WTC11 (cell line): ENCODE measurements at regions not wholly inside any gene's neighbourhood (a gene's known extent, or its start where the extent isn't known, plus 50 kb on each side); places are given as distances from the start of the nearest gene placed in this dataset.

Experiments
- ATAC-seq: fragments of 200-7000 bp; cut with Tn5 transposase; 2 replicates; pipeline ENCODE4 v1.10.0; 2021; ENCODE audit warnings: mild to moderate bottlenecking, moderate library complexity
- CTCF ChIA-PET: fragments of 300-600 bp; sonication (Branson Sonifier 250); formaldehyde crosslinking; loops from one replicate; lab custom pipeline; 2021; ENCODE audit warnings: antibody characterized with exemption; lab: Charles Lee
- POLR2A ChIA-PET: fragments of 350-600 bp; sonication (Branson Sonifier 250); formaldehyde crosslinking; loops from one replicate; lab custom pipeline; 2021; ENCODE audit warnings: antibody characterized with exemption; lab: Charles Lee
- DNase-seq: peaks from one replicate; pipeline ENCODE4 v3.0.0; 2021; ENCODE audit warnings: low spot score
- H3K27ac Mint-ChIP-seq: 2 replicates; pipeline ENCODE4 v1.8.0; 2021; ENCODE audit warnings: mixed read lengths
- H3K27me3 Mint-ChIP-seq: 2 replicates; pipeline ENCODE4 v1.8.0; 2021; ENCODE audit warnings: low read depth, mild to moderate bottlenecking, moderate library complexity, mixed read lengths
- H3K36me3 Mint-ChIP-seq: 2 replicates; pipeline ENCODE4 v1.8.0; 2021; ENCODE audit warnings: mixed read lengths
- H3K4me1 Mint-ChIP-seq: 2 replicates; pipeline ENCODE4 v1.8.0; 2022; ENCODE audit warnings: mixed read lengths
- H3K4me3 Mint-ChIP-seq: 2 replicates; pipeline ENCODE4 v1.8.0; 2021; ENCODE audit warnings: mild to moderate bottlenecking, moderate library complexity, mixed read lengths
- H3K9me3 Mint-ChIP-seq: 2 replicates; pipeline ENCODE4 v1.8.0; 2021; ENCODE audit warnings: mixed read lengths
- ATF1 ChIP-seq: sonication (generic); formaldehyde crosslinking; IDR thresholded peaks from 2 replicates; pipeline ENCODE4 v1.8.1; 2023; ENCODE audit warnings: mild to moderate bottlenecking, moderate library complexity, missing genetic modification reagents
- ELF4 ChIP-seq: sonication (generic); formaldehyde crosslinking; IDR thresholded peaks from 2 replicates; pipeline ENCODE4 v1.8.1; 2022; ENCODE audit warnings: low read depth, mild to moderate bottlenecking, moderate library complexity, missing genetic modification reagents
- ESRRA ChIP-seq: sonication (generic); formaldehyde crosslinking; IDR thresholded peaks from 2 replicates; pipeline ENCODE4 v1.8.1; 2022; ENCODE audit warnings: mild to moderate bottlenecking, missing genetic modification reagents, borderline replicate concordance
- ETV6 ChIP-seq: sonication (generic); formaldehyde crosslinking; IDR thresholded peaks from 2 replicates; pipeline ENCODE4 v1.8.1; 2022; ENCODE audit warnings: mild to moderate bottlenecking, missing genetic modification reagents
- FOXJ3 ChIP-seq: sonication (generic); formaldehyde crosslinking; IDR thresholded peaks from 2 replicates; pipeline ENCODE4 v1.9.0; 2021; ENCODE audit warnings: missing genetic modification reagents, mild to moderate bottlenecking, borderline replicate concordance
- GTF2I ChIP-seq: fragments of 250-450 bp; sonication (Bioruptor Pico); conservative IDR thresholded peaks from 2 replicates; pipeline ENCODE4 v1.4.0; 2021; ENCODE audit warnings: mild to moderate bottlenecking
- HMGA2 ChIP-seq: fragments of 250-450 bp; sonication (Bioruptor Pico); IDR thresholded peaks from 2 replicates; pipeline ENCODE4 v1.4.0; 2021; ENCODE audit warnings: mild to moderate bottlenecking, moderate library complexity
- IRF2 ChIP-seq: sonication (generic); formaldehyde crosslinking; IDR thresholded peaks from 2 replicates; pipeline ENCODE4 v1.8.0; 2022; ENCODE audit warnings: low read depth, missing genetic modification reagents, borderline replicate concordance
- JUN ChIP-seq: sonication (generic); formaldehyde crosslinking; IDR thresholded peaks from 2 replicates; pipeline ENCODE4 v1.8.0; 2023; ENCODE audit warnings: mild to moderate bottlenecking, missing genetic modification reagents
- KAT7 ChIP-seq: sonication (generic); formaldehyde crosslinking; IDR thresholded peaks from 2 replicates; pipeline ENCODE4 v1.8.1; 2023; ENCODE audit warnings: missing genetic modification reagents, mild to moderate bottlenecking, borderline replicate concordance
- NFATC4 ChIP-seq: fragments of 250-450 bp; sonication (Bioruptor Pico); IDR thresholded peaks from 2 replicates; pipeline ENCODE4 v1.9.0; 2021; ENCODE audit warnings: mild to moderate bottlenecking
- RORB ChIP-seq: fragments of 250-450 bp; sonication (Bioruptor Pico); IDR thresholded peaks from 2 replicates; pipeline ENCODE4 v1.9.0; 2021; ENCODE audit warnings: mild to moderate bottlenecking
- TEAD4 ChIP-seq: sonication (generic); formaldehyde crosslinking; IDR thresholded peaks from 2 replicates; pipeline ENCODE4 v1.8.0; 2022; ENCODE audit warnings: mild to moderate bottlenecking, missing genetic modification reagents
- TP53 ChIP-seq: sonication (generic); formaldehyde crosslinking; IDR thresholded peaks from 2 replicates; pipeline ENCODE4 v1.8.1; 2023; ENCODE audit warnings: mild to moderate bottlenecking, missing genetic modification reagents
- ZNF138 ChIP-seq: sonication (generic); formaldehyde crosslinking; conservative IDR thresholded peaks from 2 replicates; pipeline ENCODE4 v1.8.1; 2022; ENCODE audit warnings: mild to moderate bottlenecking, moderate library complexity, missing genetic modification reagents
- TF ChIP-seq, protein P1 (sequence below): sonication (generic); formaldehyde crosslinking; IDR thresholded peaks from 2 replicates; pipeline ENCODE4 v1.8.0; 2022; ENCODE audit warnings: missing genetic modification reagents
- TF ChIP-seq, protein P2 (sequence below): fragments of 200-600 bp; IDR thresholded peaks from 2 replicates; pipeline ENCODE4 v1.8.0; 2022; ENCODE audit warnings: antibody characterized with exemption
- TF ChIP-seq, protein P3 (sequence below): sonication (generic); formaldehyde crosslinking; IDR thresholded peaks from 2 replicates; pipeline ENCODE4 v1.8.0; 2022; ENCODE audit warnings: mild to moderate bottlenecking, missing genetic modification reagents
- TF ChIP-seq, protein P4 (sequence below): sonication (generic); formaldehyde crosslinking; IDR thresholded peaks from 2 replicates; pipeline ENCODE4 v1.8.0; 2022; ENCODE audit warnings: mild to moderate bottlenecking, missing genetic modification reagents
- TF ChIP-seq, protein P5 (sequence below): fragments of 250-450 bp; sonication (Bioruptor Pico); conservative IDR thresholded peaks from 2 replicates; pipeline ENCODE4 v1.9.0; 2021; ENCODE audit warnings: mild to moderate bottlenecking
- TF ChIP-seq, protein P6 (sequence below): fragments of 250-450 bp; sonication (Bioruptor Pico); IDR thresholded peaks from 2 replicates; pipeline ENCODE4 v1.9.0; 2021; ENCODE audit warnings: mild to moderate bottlenecking

DNA sequence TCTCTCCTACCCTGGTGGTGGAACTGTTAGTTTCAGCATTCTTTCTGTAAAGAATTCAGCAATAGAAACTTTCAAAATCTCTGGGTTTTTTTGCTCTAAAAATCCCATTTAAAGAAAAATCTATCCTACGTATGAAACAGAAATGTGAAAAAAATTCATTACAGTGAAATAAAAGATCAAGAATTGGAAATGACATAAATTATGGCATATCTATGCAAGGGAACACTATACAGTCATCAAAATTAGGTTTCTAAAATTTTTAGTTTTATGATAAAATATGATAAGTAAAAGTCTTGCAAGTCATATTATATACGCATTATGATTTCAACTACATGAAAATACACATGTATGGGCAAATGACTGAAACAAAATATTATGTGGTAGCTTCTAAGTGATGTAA, 342.6 kb downstream of the CETN3 start:
- TF ChIP-seq NFATC4 (CRISPR knock-in tag), result no peak
- TF ChIP-seq, protein P1, sequence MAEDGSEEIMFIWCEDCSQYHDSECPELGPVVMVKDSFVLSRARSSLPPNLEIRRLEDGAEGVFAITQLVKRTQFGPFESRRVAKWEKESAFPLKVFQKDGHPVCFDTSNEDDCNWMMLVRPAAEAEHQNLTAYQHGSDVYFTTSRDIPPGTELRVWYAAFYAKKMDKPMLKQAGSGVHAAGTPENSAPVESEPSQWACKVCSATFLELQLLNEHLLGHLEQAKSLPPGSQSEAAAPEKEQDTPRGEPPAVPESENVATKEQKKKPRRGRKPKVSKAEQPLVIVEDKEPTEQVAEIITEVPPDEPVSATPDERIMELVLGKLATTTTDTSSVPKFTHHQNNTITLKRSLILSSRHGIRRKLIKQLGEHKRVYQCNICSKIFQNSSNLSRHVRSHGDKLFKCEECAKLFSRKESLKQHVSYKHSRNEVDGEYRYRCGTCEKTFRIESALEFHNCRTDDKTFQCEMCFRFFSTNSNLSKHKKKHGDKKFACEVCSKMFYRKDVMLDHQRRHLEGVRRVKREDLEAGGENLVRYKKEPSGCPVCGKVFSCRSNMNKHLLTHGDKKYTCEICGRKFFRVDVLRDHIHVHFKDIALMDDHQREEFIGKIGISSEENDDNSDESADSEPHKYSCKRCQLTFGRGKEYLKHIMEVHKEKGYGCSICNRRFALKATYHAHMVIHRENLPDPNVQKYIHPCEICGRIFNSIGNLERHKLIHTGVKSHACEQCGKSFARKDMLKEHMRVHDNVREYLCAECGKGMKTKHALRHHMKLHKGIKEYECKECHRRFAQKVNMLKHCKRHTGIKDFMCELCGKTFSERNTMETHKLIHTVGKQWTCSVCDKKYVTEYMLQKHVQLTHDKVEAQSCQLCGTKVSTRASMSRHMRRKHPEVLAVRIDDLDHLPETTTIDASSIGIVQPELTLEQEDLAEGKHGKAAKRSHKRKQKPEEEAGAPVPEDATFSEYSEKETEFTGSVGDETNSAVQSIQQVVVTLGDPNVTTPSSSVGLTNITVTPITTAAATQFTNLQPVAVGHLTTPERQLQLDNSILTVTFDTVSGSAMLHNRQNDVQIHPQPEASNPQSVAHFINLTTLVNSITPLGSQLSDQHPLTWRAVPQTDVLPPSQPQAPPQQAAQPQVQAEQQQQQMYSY (CRISPR knock-in tag), result no peak
- TF ChIP-seq, protein P2, sequence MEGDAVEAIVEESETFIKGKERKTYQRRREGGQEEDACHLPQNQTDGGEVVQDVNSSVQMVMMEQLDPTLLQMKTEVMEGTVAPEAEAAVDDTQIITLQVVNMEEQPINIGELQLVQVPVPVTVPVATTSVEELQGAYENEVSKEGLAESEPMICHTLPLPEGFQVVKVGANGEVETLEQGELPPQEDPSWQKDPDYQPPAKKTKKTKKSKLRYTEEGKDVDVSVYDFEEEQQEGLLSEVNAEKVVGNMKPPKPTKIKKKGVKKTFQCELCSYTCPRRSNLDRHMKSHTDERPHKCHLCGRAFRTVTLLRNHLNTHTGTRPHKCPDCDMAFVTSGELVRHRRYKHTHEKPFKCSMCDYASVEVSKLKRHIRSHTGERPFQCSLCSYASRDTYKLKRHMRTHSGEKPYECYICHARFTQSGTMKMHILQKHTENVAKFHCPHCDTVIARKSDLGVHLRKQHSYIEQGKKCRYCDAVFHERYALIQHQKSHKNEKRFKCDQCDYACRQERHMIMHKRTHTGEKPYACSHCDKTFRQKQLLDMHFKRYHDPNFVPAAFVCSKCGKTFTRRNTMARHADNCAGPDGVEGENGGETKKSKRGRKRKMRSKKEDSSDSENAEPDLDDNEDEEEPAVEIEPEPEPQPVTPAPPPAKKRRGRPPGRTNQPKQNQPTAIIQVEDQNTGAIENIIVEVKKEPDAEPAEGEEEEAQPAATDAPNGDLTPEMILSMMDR, result no peak
- TF ChIP-seq, protein P3, sequence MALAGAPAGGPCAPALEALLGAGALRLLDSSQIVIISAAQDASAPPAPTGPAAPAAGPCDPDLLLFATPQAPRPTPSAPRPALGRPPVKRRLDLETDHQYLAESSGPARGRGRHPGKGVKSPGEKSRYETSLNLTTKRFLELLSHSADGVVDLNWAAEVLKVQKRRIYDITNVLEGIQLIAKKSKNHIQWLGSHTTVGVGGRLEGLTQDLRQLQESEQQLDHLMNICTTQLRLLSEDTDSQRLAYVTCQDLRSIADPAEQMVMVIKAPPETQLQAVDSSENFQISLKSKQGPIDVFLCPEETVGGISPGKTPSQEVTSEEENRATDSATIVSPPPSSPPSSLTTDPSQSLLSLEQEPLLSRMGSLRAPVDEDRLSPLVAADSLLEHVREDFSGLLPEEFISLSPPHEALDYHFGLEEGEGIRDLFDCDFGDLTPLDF (CRISPR knock-in tag), result no peak
- TF ChIP-seq GTF2I, result no peak
- TF ChIP-seq, protein P4, sequence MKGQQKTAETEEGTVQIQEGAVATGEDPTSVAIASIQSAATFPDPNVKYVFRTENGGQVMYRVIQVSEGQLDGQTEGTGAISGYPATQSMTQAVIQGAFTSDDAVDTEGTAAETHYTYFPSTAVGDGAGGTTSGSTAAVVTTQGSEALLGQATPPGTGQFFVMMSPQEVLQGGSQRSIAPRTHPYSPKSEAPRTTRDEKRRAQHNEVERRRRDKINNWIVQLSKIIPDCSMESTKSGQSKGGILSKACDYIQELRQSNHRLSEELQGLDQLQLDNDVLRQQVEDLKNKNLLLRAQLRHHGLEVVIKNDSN (CRISPR knock-in tag), result no peak
- TF ChIP-seq KAT7, result no peak
- TF ChIP-seq ELF4 (CRISPR knock-in tag), result no peak
- no peak for TF ChIP-seq ESRRA (CRISPR knock-in tag)
- TF ChIP-seq JUN (CRISPR knock-in tag), result no peak
- TF ChIP-seq, all 79 proteins: peak for 0
- H3K4me3 Mint-ChIP-seq, result no peak overlapping the region
- POLR2A ChIA-PET, result no interaction called here
- no peaks in the 10 kb centered on the region for H3K27me3 Mint-ChIP-seq
- H3K27ac Mint-ChIP-seq, result no peak overlapping the region
- H3K9me3 Mint-ChIP-seq, result peaks cover 23% of the 10 kb centered on the region
- no peak for ATAC-seq
- CTCF ChIA-PET, result no interaction called here
- H3K4me1 Mint-ChIP-seq, result 0 out of 2 replicates have a peak, but pooled peaks cover 2% of the 10 kb centered on the region
- peaks cover 23% of the 10 kb centered on the region for H3K36me3 Mint-ChIP-seq
- no peak for DNase-seq

DNA sequence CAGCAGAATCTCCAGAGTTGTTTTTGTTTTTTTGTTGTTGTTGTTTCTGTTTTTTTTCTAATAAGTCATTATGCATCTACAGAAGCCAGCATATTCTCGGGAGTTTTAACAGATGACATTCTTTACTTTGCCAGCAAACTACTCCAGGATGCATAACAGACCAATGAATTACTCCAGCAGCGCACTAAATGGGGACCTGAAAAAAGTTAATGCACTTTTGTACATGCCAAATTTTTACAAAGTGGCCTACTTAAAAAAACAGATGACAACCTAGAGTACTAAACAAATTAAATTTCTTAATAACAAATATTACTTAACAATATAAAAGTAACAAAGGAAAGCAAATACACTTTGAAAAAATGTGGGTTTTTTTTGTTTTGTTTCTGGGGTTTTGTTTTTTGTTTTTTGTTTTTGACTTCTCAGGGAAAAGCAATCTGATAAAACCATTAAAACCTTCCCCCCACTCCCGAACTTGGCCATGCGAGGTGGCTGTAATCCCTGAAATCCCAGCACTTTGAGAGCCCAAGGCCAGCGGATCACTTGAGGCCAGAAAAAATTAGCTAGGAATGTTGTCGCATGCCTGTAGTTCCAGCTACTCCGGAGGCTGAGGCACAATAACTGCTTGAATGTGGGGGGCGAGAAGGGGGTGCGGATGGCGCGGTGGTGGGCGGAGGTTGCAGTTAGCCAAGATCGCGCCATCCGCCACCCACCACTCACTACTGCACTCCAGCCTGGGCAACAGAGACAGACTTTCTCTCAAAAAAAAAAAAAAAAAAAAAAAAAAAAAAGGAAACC, 352.4 kb downstream of the CETN3 start:
- CTCF ChIA-PET, result no interaction called here
- H3K27me3 Mint-ChIP-seq, result no peaks in the 10 kb centered on the region
- peak overlapping the region; percentile 61; the same call in 1 of the 2 replicates for H3K27ac Mint-ChIP-seq
- no peaks in the 10 kb centered on the region for H3K9me3 Mint-ChIP-seq
- H3K36me3 Mint-ChIP-seq, result 0 out of 2 replicates have a peak, but pooled peaks cover 5% of the 10 kb centered on the region
- DNase-seq (peak; percentile 18), ATAC-seq (peak; percentile 87)
- peaks cover 22% of the 10 kb centered on the region for H3K4me1 Mint-ChIP-seq
- no peak overlapping the region for H3K4me3 Mint-ChIP-seq
- POLR2A ChIA-PET, result no interaction called here
- no peak for TF ChIP-seq ZNF138
- TF ChIP-seq ATF1 (CRISPR knock-in tag), result no peak
- TF ChIP-seq FOXJ3 (CRISPR knock-in tag), result no peak
- TF ChIP-seq, protein P5, sequence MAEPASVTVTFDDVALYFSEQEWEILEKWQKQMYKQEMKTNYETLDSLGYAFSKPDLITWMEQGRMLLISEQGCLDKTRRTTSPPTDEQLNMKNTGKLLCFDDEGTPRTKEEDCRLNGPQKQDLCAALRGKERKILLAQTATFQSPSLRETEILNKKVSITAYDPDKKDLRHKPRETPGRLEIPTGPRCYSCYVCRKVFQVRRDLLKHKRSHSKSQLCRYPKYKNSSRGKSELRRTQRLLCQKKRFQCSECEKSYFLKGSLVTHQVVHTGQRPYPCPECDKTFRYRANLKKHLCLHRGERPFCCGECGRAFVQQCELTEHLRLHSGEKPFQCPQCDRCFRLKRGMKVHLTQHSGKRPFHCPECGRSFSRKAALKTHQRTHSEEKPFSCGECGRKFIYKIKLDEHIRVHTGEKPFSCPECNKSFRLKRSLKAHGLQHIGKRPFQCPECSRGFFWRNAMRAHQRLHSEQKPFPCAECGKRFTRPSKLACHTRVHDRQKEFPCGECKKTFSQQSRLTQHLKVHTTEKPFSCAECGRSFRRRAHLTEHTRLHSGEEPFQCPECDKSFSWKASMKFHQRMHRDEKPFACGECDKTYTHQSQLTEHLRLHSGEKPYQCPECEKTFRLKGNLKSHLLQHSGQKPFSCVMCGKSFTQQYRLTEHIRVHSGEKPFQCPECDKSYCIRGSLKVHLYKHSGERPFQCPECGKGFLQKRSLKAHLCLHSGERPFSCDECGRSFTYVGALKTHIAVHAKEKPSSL (CRISPR knock-in tag), result no peak
- TF ChIP-seq TP53, result no peak
- no peak for TF ChIP-seq ETV6
- TF ChIP-seq IRF2 (CRISPR knock-in tag), result no peak
- TF ChIP-seq TEAD4, result no peak
- TF ChIP-seq GTF2I, result no peak
- TF ChIP-seq, protein P4 (CRISPR knock-in tag), result no peak
- TF ChIP-seq, protein P6, sequence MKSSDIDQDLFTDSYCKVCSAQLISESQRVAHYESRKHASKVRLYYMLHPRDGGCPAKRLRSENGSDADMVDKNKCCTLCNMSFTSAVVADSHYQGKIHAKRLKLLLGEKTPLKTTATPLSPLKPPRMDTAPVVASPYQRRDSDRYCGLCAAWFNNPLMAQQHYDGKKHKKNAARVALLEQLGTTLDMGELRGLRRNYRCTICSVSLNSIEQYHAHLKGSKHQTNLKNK, result no peak
- TF ChIP-seq HMGA2, result no peak
- TF ChIP-seq, protein P2, result no peak
- TF ChIP-seq RORB (CRISPR knock-in tag), result no peak
